HG02588 (cell line): ENCODE measurements at regions not wholly inside any gene's neighbourhood (a gene's known extent, or its start where the extent isn't known, plus 50 kb on each side); places are given as distances from the start of the nearest gene placed in this dataset.
"Not testable (repeated sequence)": the region's sequence is repeated elsewhere in the genome, so short reads cannot be mapped to it uniquely, and the experiment has no call there.

Experiments used
- ATAC-seq: cut with Tn5 transposase; IDR thresholded peaks from one replicate; pipeline ENCODE4 v1.9.1; 2021; ENCODE audit warnings: mild to moderate bottlenecking, moderate library complexity; ENCODE audit not compliant: unreplicated experiment

GRCh38 chr11:100409267-100409666 lies 277.8 kb upstream of the ARHGAP42 start:
- not testable (repeated sequence) for ATAC-seq

GRCh38 chr11:100419518-100419917 lies 267.6 kb upstream of the ARHGAP42 start:
- no peak for ATAC-seq

- ATAC-seq = no peak
These were observed 252.1 kb upstream of the ARHGAP42 start for GRCh38 chr11:100434821-100435641.

GRCh38 chr11:100438376-100438775 lies 248.7 kb upstream of the ARHGAP42 start:
- ATAC-seq = no peak

- ATAC-seq = no peak
These were observed 246.0 kb upstream of the ARHGAP42 start for GRCh38 chr11:100441086-100441485.

GRCh38 chr11:100442017-100442416 lies 245.1 kb upstream of the ARHGAP42 start:
- no peak for ATAC-seq

- ATAC-seq = no peak
These were observed 241.8 kb upstream of the ARHGAP42 start for GRCh38 chr11:100445231-100445735.

- not testable (repeated sequence) for ATAC-seq
These were observed 235.2 kb upstream of the ARHGAP42 start for GRCh38 chr11:100451801-100452460.

GRCh38 chr11:100459811-100460210 lies 227.3 kb upstream of the ARHGAP42 start:
- no peak for ATAC-seq

- ATAC-seq = no peak
These were observed 226.7 kb upstream of the ARHGAP42 start for GRCh38 chr11:100460426-100460825.

- no peak for ATAC-seq
These were observed 219.1 kb upstream of the ARHGAP42 start for GRCh38 chr11:100467821-100468508.

GRCh38 chr11:100469835-100470234 lies 217.3 kb upstream of the ARHGAP42 start:
- ATAC-seq = no peak

- no peak for ATAC-seq
These were observed 214.2 kb upstream of the ARHGAP42 start for GRCh38 chr11:100472727-100473389.

- ATAC-seq = no peak
These were observed 213.7 kb upstream of the ARHGAP42 start for GRCh38 chr11:100473390-100473740.

- no peak for ATAC-seq
These were observed 202.1 kb upstream of the ARHGAP42 start for GRCh38 chr11:100484948-100485347.

- ATAC-seq = no peak
These were observed 188.3 kb upstream of the ARHGAP42 start for GRCh38 chr11:100498780-100499179.

GRCh38 chr11:100501450-100501849 lies 185.6 kb upstream of the ARHGAP42 start:
- no peak for ATAC-seq

GRCh38 chr11:100512475-100512874 lies 174.6 kb upstream of the ARHGAP42 start:
- no peak for ATAC-seq

GRCh38 chr11:100515087-100515486 lies 172.0 kb upstream of the ARHGAP42 start:
- no peak for ATAC-seq

GRCh38 chr11:100525197-100525596 lies 161.9 kb upstream of the ARHGAP42 start:
- no peak for ATAC-seq

- no peak for ATAC-seq
These were observed 161.5 kb upstream of the ARHGAP42 start for GRCh38 chr11:100525635-100526034.
